H1 (cell line): ENCODE measurements at regions not wholly inside any gene's neighbourhood (a gene's known extent, or its start where the extent isn't known, plus 50 kb on each side); places are given as distances from the start of the nearest gene placed in this dataset.

ENCODE experiments used
- CTCF ChIA-PET: fragments of 300-600 bp; sonication (Branson Sonifier 250); formaldehyde crosslinking; loops from one replicate; lab custom pipeline; 2021; ENCODE audit not compliant: partially characterized antibody; lab: Charles Lee
- POLR2A ChIA-PET: fragments of 300-600 bp; sonication (Branson Sonifier 250); formaldehyde crosslinking; loops from one replicate; lab custom pipeline; 2021; ENCODE audit warnings: inconsistent platforms; ENCODE audit not compliant: partially characterized antibody; lab: Charles Lee
- DNase-seq, 2 experiments: peaks; one replicate each; pipeline versions ENCODE4 v3.0.0 to v3.0.0-alpha.2; 2010 to 2022; ENCODE audit warnings: low spot score in 2 of 2, low read depth in 1 of 2, mixed read lengths in 1 of 2
- FAIRE-seq: peaks from 2 replicates; lab custom pipeline; 2011; peaks lifted over from hg19 to GRCh38; lab: Jason Lieb, UNC
- H2AFZ ChIP-seq: 2 replicates; pipeline ENCODE4 v1.8.1; 2012; ENCODE audit warnings: low read length, inconsistent platforms
- H2AK5ac ChIP-seq: 2 replicates; pipeline ENCODE4 v1.6.1; 2013; ENCODE audit warnings: low read depth, low read length
- H2BK120ac ChIP-seq: replicated peaks from 2 replicates; pipeline ENCODE3; 2013; ENCODE audit warnings: low read depth, low read length, inconsistent platforms
- H2BK12ac ChIP-seq: 2 replicates; pipeline ENCODE4 v1.6.1; 2013; ENCODE audit warnings: low read depth, low read length
- H2BK15ac ChIP-seq: 2 replicates; pipeline ENCODE4 v1.6.1; 2013; ENCODE audit warnings: low read length
- H2BK20ac ChIP-seq: 2 replicates; pipeline ENCODE4 v1.6.1; 2013; ENCODE audit warnings: low read length
- H2BK5ac ChIP-seq: 2 replicates; pipeline ENCODE4 v1.6.1; 2013; ENCODE audit warnings: low read depth, low read length
- H3K14ac ChIP-seq: 2 replicates; pipeline ENCODE4 v1.6.1; 2013; ENCODE audit warnings: inconsistent platforms; ENCODE audit not compliant: insufficient read length
- H3K18ac ChIP-seq: 2 replicates; pipeline ENCODE4 v1.6.1; 2013; ENCODE audit warnings: low read length; ENCODE audit errors: extremely low read depth
- H3K23ac ChIP-seq: 2 replicates; pipeline ENCODE4 v1.6.1; 2013; ENCODE audit warnings: inconsistent platforms; ENCODE audit not compliant: insufficient read length
- H3K23me2 ChIP-seq: 2 replicates; pipeline ENCODE4 v1.6.1; 2013; ENCODE audit warnings: low read depth, low read length
- H3K27ac ChIP-seq: 2 replicates; pipeline ENCODE4 v1.6.1; 2011; ENCODE audit warnings: low read depth, low read length, inconsistent platforms
- H3K27me3 ChIP-seq, 4 experiments: replicated peaks in 1 of 4; 1 replicate in 1 of 4; 2 replicates in 3 of 4; pipeline versions ENCODE4 v1.6.1 to v1.8.1; 2011 to 2013; ENCODE audit warnings: low read length in 3 of 4, mild to moderate bottlenecking in 3 of 4, inconsistent platforms in 2 of 4, mixed read lengths in 2 of 4, moderate library complexity in 1 of 4; ENCODE audit not compliant: control insufficient read depth in 3 of 4, insufficient read depth in 3 of 4; ENCODE audit errors: extremely low read depth in 1 of 4
- H3K36me3 ChIP-seq, 4 experiments: 2 replicates each; pipeline versions ENCODE4 v1.6.1 to v1.8.1; 2011 to 2013; ENCODE audit warnings: mild to moderate bottlenecking in 4 of 4, low read length in 3 of 4, moderate library complexity in 2 of 4, control low read depth in 1 of 4, inconsistent platforms in 1 of 4; ENCODE audit not compliant: insufficient read depth in 4 of 4, control insufficient read depth in 2 of 4
- H3K4ac ChIP-seq: replicated peaks from 2 replicates; pipeline ENCODE3; 2013; ENCODE audit warnings: low read length, low read depth, mixed read lengths, inconsistent platforms; ENCODE audit not compliant: insufficient read length
- H3K4me1 ChIP-seq, 4 experiments: replicated peaks in 1 of 4; 1 replicate in 1 of 4; 2 replicates in 3 of 4; pipeline versions ENCODE4 v1.6.1 to v1.8.1; 2011 to 2013; ENCODE audit warnings: low read length in 3 of 4, inconsistent platforms in 2 of 4, mixed read lengths in 1 of 4; ENCODE audit not compliant: insufficient read depth in 4 of 4, control insufficient read depth in 3 of 4
- H3K4me2 ChIP-seq, 2 experiments: 2 replicates each; pipeline versions ENCODE4 v1.6.1 to v1.8.1; 2011 to 2013; ENCODE audit warnings: low read depth in 2 of 2, low read length in 2 of 2, control low read depth in 1 of 2, inconsistent platforms in 1 of 2, mild to moderate bottlenecking in 1 of 2; ENCODE audit not compliant: insufficient read depth in 1 of 2
- H3K4me3 ChIP-seq, 4 experiments: fragments of 200-600, 300-600 bp in 1 of 4; sonication (generic), shearing (Covaris generic), sonication (Bioruptor Twin) in 1 of 4; 2 replicates each; pipeline versions ENCODE4 v1.5.1 to v1.8.1; 2011 to 2016; ENCODE audit warnings: low read length in 4 of 4, low read depth in 3 of 4, control low read depth in 2 of 4, inconsistent platforms in 2 of 4, mild to moderate bottlenecking in 2 of 4, mixed read lengths in 1 of 4, moderate library complexity in 1 of 4; ENCODE audit not compliant: insufficient read depth in 2 of 4; ENCODE audit errors: extremely low read depth in 1 of 4
- H3K56ac ChIP-seq: replicated peaks from 2 replicates; pipeline ENCODE3; 2013; ENCODE audit warnings: low read depth, mild to moderate bottlenecking, mixed read lengths, low read length, inconsistent platforms; ENCODE audit not compliant: insufficient read length
- H3K79me1 ChIP-seq: 2 replicates; pipeline ENCODE4 v1.6.1; 2013; ENCODE audit warnings: low read depth, low read length, control low read depth
- H3K79me2 ChIP-seq, 2 experiments: 2 replicates each; pipeline versions ENCODE4 v1.6.1 to v1.8.1; 2012 to 2013; ENCODE audit warnings: low read length in 2 of 2, mild to moderate bottlenecking in 2 of 2, inconsistent platforms in 1 of 2; ENCODE audit not compliant: insufficient read depth in 2 of 2, control insufficient read depth in 1 of 2
- H3K9ac ChIP-seq, 4 experiments: replicated peaks in 1 of 4; 1 replicate in 1 of 4; 2 replicates in 3 of 4; pipeline versions ENCODE4 v1.6.1 to v1.8.1; 2011 to 2013; ENCODE audit warnings: low read depth in 3 of 4, low read length in 3 of 4, control low read depth in 2 of 4, mild to moderate bottlenecking in 2 of 4, moderate library complexity in 2 of 4, inconsistent platforms in 1 of 4; ENCODE audit errors: extremely low read depth in 1 of 4
- H3K9me3 ChIP-seq, 2 experiments: 2 replicates each; pipeline versions ENCODE4 v1.6.1 to v1.8.1; 2012 to 2013; ENCODE audit warnings: mild to moderate bottlenecking in 2 of 2, moderate library complexity in 2 of 2, control low read depth in 1 of 2, inconsistent platforms in 1 of 2, low read depth in 1 of 2, low read length in 1 of 2, mixed read lengths in 1 of 2; ENCODE audit not compliant: insufficient read depth in 2 of 2
- H4K20me1 ChIP-seq, 2 experiments: replicated peaks in 1 of 2; 2 replicates each; pipeline versions ENCODE3 to v1.8.1; 2011 to 2013; ENCODE audit warnings: inconsistent platforms in 2 of 2, low read length in 2 of 2, mild to moderate bottlenecking in 1 of 2; ENCODE audit not compliant: insufficient read depth in 2 of 2, control insufficient read depth in 1 of 2
- H4K5ac ChIP-seq: 2 replicates; pipeline ENCODE4 v1.6.1; 2013; ENCODE audit warnings: low read length, low read depth, mixed read lengths, inconsistent platforms; ENCODE audit not compliant: insufficient read length
- H4K8ac ChIP-seq: 2 replicates; pipeline ENCODE4 v1.8.0; 2013; ENCODE audit warnings: mild to moderate bottlenecking, moderate library complexity, low read length, inconsistent platforms; ENCODE audit not compliant: insufficient read depth; ENCODE audit errors: extremely low read depth
- H4K91ac ChIP-seq: replicated peaks from 2 replicates; pipeline ENCODE3; 2013; ENCODE audit warnings: low read length, mixed read lengths, inconsistent platforms; ENCODE audit not compliant: insufficient read length
- KDM5A ChIP-seq: fragments of 200-600 bp; IDR thresholded peaks from 2 replicates; pipeline ENCODE4 v1.7.1; 2012; ENCODE audit warnings: mild to moderate bottlenecking, low read length, inconsistent platforms, mixed read lengths

- Histone ChIP-seq H3K9me3 (no peaks in the 10 kb centered on the region; a peak in 1 of 4 replicates), H3K36me3 (no peaks in the 10 kb centered on the region), H3K23ac (no peak overlapping the region), H2AFZ (no peak overlapping the region), H2BK5ac (no peak overlapping the region), H2BK20ac (no peak overlapping the region), H3K4me1 (no peaks in the 10 kb centered on the region), H3K79me2 (no peaks in the 10 kb centered on the region), H3K4me3 (no peak overlapping the region), H2BK12ac (no peak overlapping the region), H3K18ac (no peak overlapping the region), H3K27ac (no peak overlapping the region), H4K8ac (no peak overlapping the region), H4K5ac (no peak overlapping the region), H4K91ac (no peak overlapping the region), H2AK5ac (no peak overlapping the region), H3K14ac (no peak overlapping the region), H2BK15ac (no peak overlapping the region), H3K79me1 (no peaks in the 10 kb centered on the region), H3K4ac (no peak overlapping the region), H3K27me3 (no peaks in the 10 kb centered on the region), H3K23me2 (no peaks in the 10 kb centered on the region), H4K20me1 (no peaks in the 10 kb centered on the region), H3K56ac (no peak overlapping the region), H3K4me2 (no peak overlapping the region), H3K9ac (no peak overlapping the region), H2BK120ac (no peak overlapping the region)
- ChIA-PET POLR2A (no interaction called here), CTCF (no interaction called here)
- no peak for TF ChIP-seq KDM5A
- no peak for FAIRE-seq
- DNase-seq = no peak
These were observed 208.9 kb downstream of the FAM43A start for GRCh38 chr3:194894538-194894937.
